ENCODE measurements at regions not wholly inside any gene's neighbourhood (a gene's known extent, or its start where the extent isn't known, plus 50 kb on each side); places are given as distances from the start of the nearest gene placed in this dataset.

DNA sequence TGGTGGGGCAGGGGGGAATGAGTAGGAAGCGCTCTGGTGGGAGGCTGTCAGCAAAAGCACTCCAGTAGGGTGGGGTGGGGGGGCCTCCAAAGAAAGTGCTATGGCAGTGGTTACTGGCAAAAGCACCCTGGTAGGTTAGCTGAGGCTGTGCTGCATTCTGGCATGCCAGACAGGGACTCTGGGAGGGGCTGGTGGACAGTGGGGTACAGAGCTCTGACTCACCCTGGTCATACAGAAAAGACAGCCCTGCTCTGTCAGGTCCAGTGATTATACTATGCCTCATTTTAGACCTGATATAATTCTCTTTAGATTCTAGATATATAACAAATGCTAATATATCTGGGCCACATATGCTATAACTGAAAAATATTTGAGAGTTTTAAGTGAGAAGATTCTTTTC lies 82.8 kb upstream of the CPNE4 start:
- Histone ChIP-seq H3K4me3 (no peak overlapping the region), H3K27me3 (no peaks in the 10 kb centered on the region), H3K27ac (no peak overlapping the region), H3K36me3 (no peaks in the 10 kb centered on the region), H3K9me3 (no peaks in the 10 kb centered on the region), H3K4me1 (no peaks in the 10 kb centered on the region)
- in situ Hi-C loops (cut with MboI; ENCODE audit: low sequenced_read_pairs in 4 of 4) (no loop called here), intact Hi-C loops (cut with DNase I; ENCODE audit: low total_unique reads) (no loop called here)
- no peak for DNase-seq
- TF ChIP-seq POLR2A (IDR thresholded peaks at IDR 0.05) = no peak
- TF ChIP-seq, protein P1, sequence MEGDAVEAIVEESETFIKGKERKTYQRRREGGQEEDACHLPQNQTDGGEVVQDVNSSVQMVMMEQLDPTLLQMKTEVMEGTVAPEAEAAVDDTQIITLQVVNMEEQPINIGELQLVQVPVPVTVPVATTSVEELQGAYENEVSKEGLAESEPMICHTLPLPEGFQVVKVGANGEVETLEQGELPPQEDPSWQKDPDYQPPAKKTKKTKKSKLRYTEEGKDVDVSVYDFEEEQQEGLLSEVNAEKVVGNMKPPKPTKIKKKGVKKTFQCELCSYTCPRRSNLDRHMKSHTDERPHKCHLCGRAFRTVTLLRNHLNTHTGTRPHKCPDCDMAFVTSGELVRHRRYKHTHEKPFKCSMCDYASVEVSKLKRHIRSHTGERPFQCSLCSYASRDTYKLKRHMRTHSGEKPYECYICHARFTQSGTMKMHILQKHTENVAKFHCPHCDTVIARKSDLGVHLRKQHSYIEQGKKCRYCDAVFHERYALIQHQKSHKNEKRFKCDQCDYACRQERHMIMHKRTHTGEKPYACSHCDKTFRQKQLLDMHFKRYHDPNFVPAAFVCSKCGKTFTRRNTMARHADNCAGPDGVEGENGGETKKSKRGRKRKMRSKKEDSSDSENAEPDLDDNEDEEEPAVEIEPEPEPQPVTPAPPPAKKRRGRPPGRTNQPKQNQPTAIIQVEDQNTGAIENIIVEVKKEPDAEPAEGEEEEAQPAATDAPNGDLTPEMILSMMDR (IDR thresholded peaks at IDR 0.05 in 4 of 5, conservative IDR thresholded peaks at IDR 0.05 in 1 of 5) = no peak
- ATAC-seq = no peak

DNA sequence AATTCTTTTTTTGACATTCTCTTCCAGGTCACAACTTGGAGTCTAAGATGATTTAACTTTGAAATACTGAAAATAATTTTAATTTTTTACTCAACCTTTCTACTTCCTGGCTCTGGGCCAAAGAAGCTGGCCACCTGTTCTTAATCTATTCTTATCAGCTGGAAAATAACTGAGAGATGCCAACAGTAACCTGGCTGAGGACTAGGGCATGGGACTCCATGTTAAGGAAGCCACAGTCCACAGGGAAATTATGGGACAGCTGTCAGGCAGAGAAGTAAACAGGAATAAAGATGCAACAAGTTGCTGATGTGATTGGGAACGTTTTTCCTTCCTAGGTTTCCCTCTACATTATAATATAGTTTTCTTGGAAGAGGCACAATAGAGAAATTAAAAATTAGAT lies 84.7 kb upstream of the CPNE4 start:
- Histone ChIP-seq H3K9me3 (no peaks in the 10 kb centered on the region), H3K4me3 (no peak overlapping the region), H3K36me3 (no peaks in the 10 kb centered on the region), H3K27ac (no peak overlapping the region), H3K27me3 (no peaks in the 10 kb centered on the region), H3K4me1 (no peaks in the 10 kb centered on the region)
- intact Hi-C loops (cut with DNase I; ENCODE audit: low total_unique reads) = no loop called here
- TF ChIP-seq, protein P1 (IDR thresholded peaks at IDR 0.05 in 4 of 5, conservative IDR thresholded peaks at IDR 0.05 in 1 of 5) = no peak
- TF ChIP-seq POLR2A (IDR thresholded peaks at IDR 0.05) = no peak
- DNase-seq (no peak), ATAC-seq (no peak)
- in situ Hi-C loops (cut with MboI; ENCODE audit: low sequenced_read_pairs in 4 of 4) = no loop called here

DNA sequence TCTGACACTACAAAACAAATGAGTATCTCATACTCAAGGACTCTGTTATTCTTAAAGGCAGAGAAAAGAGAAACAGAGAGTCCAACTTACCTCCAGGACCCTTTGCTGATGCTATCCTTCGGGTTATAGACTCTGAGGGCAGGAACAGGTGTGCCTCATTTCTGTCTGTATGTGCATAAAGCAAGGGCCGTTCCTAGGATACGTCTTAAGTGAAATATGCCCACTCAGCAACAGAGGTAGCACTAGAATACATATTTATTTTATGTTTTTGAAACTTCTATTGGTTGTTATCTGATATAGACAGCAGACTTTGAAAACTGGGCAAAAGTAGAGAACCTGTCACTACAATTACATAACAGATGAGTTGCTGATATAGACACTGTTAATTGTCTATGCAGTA lies 89.3 kb upstream of the CPNE4 start:
- H3K4me1 ChIP-seq = no peaks in the 10 kb centered on the region
- intact Hi-C loops (cut with DNase I; ENCODE audit: low total_unique reads) = no loop called here
- no peak for TF ChIP-seq POLR2A (IDR thresholded peaks at IDR 0.05)
- TF ChIP-seq, protein P1 (IDR thresholded peaks at IDR 0.05 in 4 of 5, conservative IDR thresholded peaks at IDR 0.05 in 1 of 5) = no peak
- no peaks in the 10 kb centered on the region for H3K36me3 ChIP-seq
- no peaks in the 10 kb centered on the region for H3K9me3 ChIP-seq
- no peak overlapping the region for H3K4me3 ChIP-seq
- H3K27ac ChIP-seq = no peak overlapping the region
- no peak for DNase-seq
- ATAC-seq = no peak
- in situ Hi-C loops (cut with MboI; ENCODE audit: low sequenced_read_pairs in 4 of 4) = no loop called here
- no peaks in the 10 kb centered on the region for H3K27me3 ChIP-seq

DNA sequence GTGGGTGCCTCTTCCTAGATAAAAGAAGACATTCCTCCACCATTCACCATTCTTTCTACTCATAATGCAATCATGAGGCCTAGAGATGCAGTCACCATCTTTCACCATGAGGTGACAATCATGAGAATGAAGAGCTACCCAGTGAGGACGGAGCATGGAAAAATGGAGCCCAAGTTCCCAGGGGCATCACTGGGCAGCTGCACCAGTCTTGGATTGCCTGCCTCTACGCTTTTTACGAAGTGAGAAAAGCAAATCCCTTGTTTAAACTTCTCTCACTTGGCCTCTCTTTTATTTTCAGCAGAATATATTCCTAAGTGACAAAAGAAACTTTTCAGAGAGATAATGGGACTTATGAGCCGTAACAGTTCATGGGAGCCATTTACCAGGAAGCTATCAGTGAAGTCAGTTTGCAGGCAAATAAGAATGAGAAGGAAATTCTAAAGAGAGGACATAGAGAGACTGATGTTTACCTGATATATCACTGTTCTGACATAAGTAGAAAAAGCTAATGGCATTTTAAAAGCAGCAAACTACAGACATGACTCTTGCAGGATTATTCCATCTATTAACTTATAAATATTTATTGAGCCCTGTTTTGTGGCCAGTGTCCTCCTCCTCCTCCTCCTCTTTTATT lies 90.0 kb upstream of the CPNE4 start:
- Histone ChIP-seq H3K27ac (no peak overlapping the region), H3K36me3 (no peaks in the 10 kb centered on the region), H3K4me1 (no peaks in the 10 kb centered on the region), H3K4me3 (no peak overlapping the region), H3K9me3 (no peaks in the 10 kb centered on the region), H3K27me3 (no peaks in the 10 kb centered on the region)
- no peak for ATAC-seq
- DNase-seq = no peak
- intact Hi-C loops (cut with DNase I; ENCODE audit: low total_unique reads) (no loop called here), in situ Hi-C loops (cut with MboI; ENCODE audit: low sequenced_read_pairs in 4 of 4) (no loop called here)
- TF ChIP-seq, protein P1 (IDR thresholded peaks at IDR 0.05 in 4 of 5, conservative IDR thresholded peaks at IDR 0.05 in 1 of 5) = no peak
- no peak for TF ChIP-seq POLR2A (IDR thresholded peaks at IDR 0.05)

DNA sequence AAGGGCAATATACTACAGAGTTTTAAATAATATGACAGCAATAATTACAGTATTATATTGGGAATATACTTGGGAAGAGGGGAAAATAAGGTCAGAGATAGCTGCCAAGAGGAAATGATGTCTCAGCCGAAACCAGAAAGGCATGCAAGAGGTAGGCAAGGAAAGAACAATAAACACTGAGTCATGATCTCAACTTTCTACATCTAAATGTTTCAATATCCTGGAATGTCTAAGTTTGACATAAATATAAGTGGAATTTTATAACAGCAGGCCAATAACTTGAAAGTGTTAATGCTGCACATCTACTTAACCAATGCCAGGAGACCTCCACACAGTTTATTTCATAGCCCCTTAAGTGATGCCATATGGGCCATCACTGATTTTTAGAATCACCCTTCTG lies 99.8 kb upstream of the CPNE4 start:
- TF ChIP-seq POLR2A (IDR thresholded peaks at IDR 0.05) = no peak
- TF ChIP-seq, protein P1 (IDR thresholded peaks at IDR 0.05 in 4 of 5, conservative IDR thresholded peaks at IDR 0.05 in 1 of 5) = no peak
- in situ Hi-C loops (cut with MboI; ENCODE audit: low sequenced_read_pairs in 4 of 4) (no loop called here), intact Hi-C loops (cut with DNase I; ENCODE audit: low total_unique reads) (no loop called here)
- ATAC-seq (no peak), DNase-seq (no peak)
- no peaks in the 10 kb centered on the region for H3K36me3 ChIP-seq
- H3K4me1 ChIP-seq = no peaks in the 10 kb centered on the region
- H3K9me3 ChIP-seq = no peaks in the 10 kb centered on the region
- no peak overlapping the region for H3K27ac ChIP-seq
- H3K4me3 ChIP-seq = no peak overlapping the region
- H3K27me3 ChIP-seq = no peaks in the 10 kb centered on the region
